GM23338 (cell line): ENCODE measurements at regions not wholly inside any gene's neighbourhood (a gene's known extent, or its start where the extent isn't known, plus 50 kb on each side); places are given as distances from the start of the nearest gene placed in this dataset.

ENCODE experiments used
- ATAC-seq: fragments of 200-7000 bp; cut with Tn5 transposase; 3 replicates; pipeline ENCODE4 v1.9.1; 2020
- DNase-seq: peaks from one replicate; pipeline ENCODE4 v3.0.0-alpha.2; 2015; ENCODE audit warnings: low spot score
- H2AFZ ChIP-seq: fragments of 200-600 bp; sonication (generic); 2 replicates; pipeline ENCODE4 v1.8.0; 2016; ENCODE audit warnings: antibody characterized with exemption, mild to moderate bottlenecking, moderate library complexity
- H3F3A ChIP-seq: fragments of 200-600 bp; sonication (generic); replicated peaks from 2 replicates; pipeline ENCODE4 v1.8.0; 2017; ENCODE audit warnings: antibody characterized with exemption, mixed run types, low read depth
- H3K27ac ChIP-seq: fragments of 200-600 bp; sonication (generic); 2 replicates; pipeline ENCODE4 v1.6.1; 2016; ENCODE audit warnings: low read depth
- H3K27me3 ChIP-seq: fragments of 200-600 bp; sonication (generic); 2 replicates; pipeline ENCODE4 v1.8.0; 2016; ENCODE audit warnings: mild to moderate bottlenecking, mixed run types, moderate library complexity; ENCODE audit not compliant: insufficient read depth
- H3K36me3 ChIP-seq: fragments of 200-600 bp; sonication (generic); 2 replicates; pipeline ENCODE4 v1.8.0; 2016; ENCODE audit warnings: mild to moderate bottlenecking; ENCODE audit not compliant: insufficient read depth
- H3K4me1 ChIP-seq: fragments of 200-600 bp; sonication (generic); 2 replicates; pipeline ENCODE4 v1.8.0; 2016; ENCODE audit warnings: mild to moderate bottlenecking, moderate library complexity; ENCODE audit not compliant: insufficient read depth
- H3K4me2 ChIP-seq: fragments of 200-600 bp; sonication (generic); 2 replicates; pipeline ENCODE4 v1.7.1; 2017; ENCODE audit warnings: mixed run types
- H3K4me3 ChIP-seq: fragments of 200-600 bp; sonication (generic); 2 replicates; pipeline ENCODE4 v1.6.1; 2016; ENCODE audit warnings: mixed run types
- H3K79me2 ChIP-seq: fragments of 200-600 bp; sonication (generic); replicated peaks from 2 replicates; pipeline ENCODE4 v1.8.0; 2017; ENCODE audit warnings: mild to moderate bottlenecking; ENCODE audit not compliant: insufficient read depth
- H3K9me2 ChIP-seq: fragments of 200-600 bp; sonication (generic); 2 replicates; pipeline ENCODE4 v1.8.0; 2017; ENCODE audit not compliant: insufficient read depth
- H4K20me1 ChIP-seq: fragments of 200-600 bp; sonication (generic); replicated peaks from 2 replicates; pipeline ENCODE4 v1.8.0; 2017; ENCODE audit warnings: mild to moderate bottlenecking; ENCODE audit not compliant: insufficient read depth
- H3K27ac Mint-ChIP-seq: 2 replicates; pipeline ENCODE4 v1.8.0; 2020; ENCODE audit warnings: inconsistent platforms, mild to moderate bottlenecking, moderate library complexity, mixed read lengths
- H3K27me3 Mint-ChIP-seq: 3 replicates; pipeline ENCODE4 v1.8.0; 2022; ENCODE audit warnings: low read depth, mild to moderate bottlenecking, moderate library complexity, mixed read lengths, inconsistent platforms; ENCODE audit not compliant: insufficient read depth, poor library complexity
- H3K36me3 Mint-ChIP-seq: 3 replicates; pipeline ENCODE4 v1.8.0; 2021; ENCODE audit warnings: low read depth, mild to moderate bottlenecking, inconsistent platforms, moderate library complexity, mixed read lengths
- H3K4me1 Mint-ChIP-seq: 3 replicates; pipeline ENCODE4 v1.8.0; 2020; ENCODE audit warnings: mild to moderate bottlenecking, inconsistent platforms, mixed read lengths
- H3K4me3 Mint-ChIP-seq: 3 replicates; pipeline ENCODE4 v1.8.0; 2021; ENCODE audit warnings: moderate library complexity, mild to moderate bottlenecking, inconsistent platforms, mixed read lengths
- H3K9me3 Mint-ChIP-seq: 3 replicates; pipeline ENCODE4 v1.8.0; 2020; ENCODE audit warnings: moderate library complexity, mild to moderate bottlenecking, inconsistent platforms, mixed read lengths
- CREB1 ChIP-seq: fragments of 250-450 bp; sonication (Bioruptor Pico); IDR thresholded peaks from 2 replicates; pipeline ENCODE4 v1.5.0; 2020; ENCODE audit warnings: low read depth, mild to moderate bottlenecking, moderate library complexity
- EZH2 ChIP-seq: fragments of 200-600 bp; sonication (generic); IDR thresholded peaks from one replicate; pipeline ENCODE4 v1.8.0; 2017; ENCODE audit warnings: antibody characterized with exemption, mild to moderate bottlenecking, low read depth; ENCODE audit not compliant: unreplicated experiment
- EZH2phosphoT487 ChIP-seq: fragments of 200-600 bp; sonication (generic); IDR thresholded peaks from one replicate; pipeline ENCODE4 v1.8.1; 2018; ENCODE audit warnings: antibody characterized with exemption; ENCODE audit not compliant: unreplicated experiment
- JUNB ChIP-seq: IDR thresholded peaks from one replicate; pipeline ENCODE4 v1.6.1; 2016; ENCODE audit warnings: antibody characterized with exemption; ENCODE audit not compliant: unreplicated experiment
- NANOG ChIP-seq: IDR thresholded peaks from 2 replicates; pipeline ENCODE4 v1.6.1; 2016; ENCODE audit warnings: antibody characterized with exemption, borderline replicate concordance
- POLR2AphosphoS5 ChIP-seq: IDR thresholded peaks from 2 replicates; pipeline ENCODE4 v1.6.1; 2016; ENCODE audit warnings: antibody characterized with exemption, low read depth
- STAT1 ChIP-seq: IDR thresholded peaks from one replicate; pipeline ENCODE4 v1.6.1; 2016; ENCODE audit warnings: antibody characterized with exemption; ENCODE audit not compliant: unreplicated experiment
- ZNF114 ChIP-seq: fragments of 250-450 bp; sonication (Bioruptor Pico); IDR thresholded peaks from 2 replicates; pipeline ENCODE4 v1.5.0; 2020; ENCODE audit warnings: mild to moderate bottlenecking, moderate library complexity
- ZNF331 ChIP-seq: fragments of 250-450 bp; sonication (Bioruptor Pico); IDR thresholded peaks from 2 replicates; pipeline ENCODE4 v1.5.0; 2020; ENCODE audit warnings: low read depth, mild to moderate bottlenecking, moderate library complexity
- TF ChIP-seq, protein P1 (sequence below): fragments of 250-450 bp; sonication (Bioruptor Pico); IDR thresholded peaks from 2 replicates; pipeline ENCODE4 v1.5.0; 2020; ENCODE audit warnings: mild to moderate bottlenecking, moderate library complexity
- TF ChIP-seq, protein P2 (sequence below), 2 experiments: fragments of 200-600 bp in 1 of 2; sonication (generic) in 1 of 2; conservative IDR thresholded peaks; 2 replicates each; pipeline versions ENCODE4 v1.5.1 to v1.6.1; 2016 to 2017; ENCODE audit warnings: antibody characterized with exemption in 2 of 2, low read depth in 2 of 2, mild to moderate bottlenecking in 2 of 2, moderate library complexity in 1 of 2
- TF ChIP-seq, protein P3 (sequence below): IDR thresholded peaks from one replicate; pipeline ENCODE4 v1.6.1; 2018; ENCODE audit warnings: antibody characterized with exemption; ENCODE audit not compliant: unreplicated experiment
- TF ChIP-seq, protein P4 (sequence below): IDR thresholded peaks from 2 replicates; pipeline ENCODE4 v1.6.1; 2016; ENCODE audit warnings: antibody characterized with exemption

DNA sequence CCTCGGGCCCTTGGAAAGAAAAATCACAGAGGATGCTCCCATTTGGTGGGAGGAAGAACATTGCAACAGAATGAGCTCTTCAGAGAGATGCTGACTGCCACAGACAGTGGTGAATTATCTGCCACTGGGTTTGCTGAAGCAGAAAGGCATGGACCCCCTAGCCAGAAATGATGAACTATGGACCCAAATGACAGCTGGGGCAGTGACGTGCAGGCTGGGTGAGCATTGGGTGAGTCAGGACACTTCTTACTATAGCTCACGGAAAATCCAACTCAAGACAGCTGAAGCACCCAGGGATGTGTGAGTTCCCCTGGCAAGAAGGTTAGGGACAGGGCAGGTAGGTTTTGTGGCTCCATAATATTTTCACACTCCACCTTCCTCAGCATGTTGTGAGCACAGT lies 993.2 kb downstream of the BCL11B start (continued):
- TF ChIP-seq EZH2 (no peak), ZNF331 (CRISPR knock-in tag) (no peak), NANOG (no peak), EZH2phosphoT487 (no peak)

DNA sequence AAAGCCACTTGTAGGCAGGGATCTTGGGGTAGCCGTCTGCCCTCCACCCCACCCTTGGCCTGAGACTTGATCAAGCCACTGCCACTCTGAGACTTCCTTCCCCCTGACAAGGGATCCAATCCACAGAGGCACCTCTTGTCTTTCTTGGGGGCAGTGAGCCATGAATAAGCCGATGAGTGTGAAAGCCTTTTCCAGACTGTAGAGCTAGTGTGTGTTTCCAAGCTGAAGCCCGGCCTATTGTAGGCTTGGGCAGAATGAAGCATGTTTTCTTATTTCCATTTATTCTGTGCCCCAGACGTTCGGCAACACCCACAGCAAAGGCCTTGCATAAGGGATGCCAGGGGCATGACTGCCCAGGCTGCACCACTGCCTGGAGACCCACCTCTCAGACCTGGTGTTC lies 991.6 kb downstream of the BCL11B start:
- Mint-ChIP-seq H3K27me3 (no peaks in the 10 kb centered on the region), H3K27ac (no peak overlapping the region), H3K9me3 (peaks cover 5% of the 10 kb centered on the region; the same call in 1 of the 3 replicates), H3K36me3 (no peaks in the 10 kb centered on the region), H3K4me1 (no peaks in the 10 kb centered on the region), H3K4me3 (no peak overlapping the region)
- Histone ChIP-seq H3K79me2 (no peaks in the 10 kb centered on the region), H3K27me3 (no peaks in the 10 kb centered on the region), H2AFZ (no peak overlapping the region), H3K4me2 (no peak overlapping the region), H3F3A (no peaks in the 10 kb centered on the region), H3K36me3 (no peaks in the 10 kb centered on the region), H3K27ac (no peak overlapping the region), H3K4me1 (no peaks in the 10 kb centered on the region), H3K9me2 (0 out of 2 replicates have a peak, but pooled peaks cover 7% of the 10 kb centered on the region), H4K20me1 (no peaks in the 10 kb centered on the region), H3K4me3 (no peak overlapping the region)
- no peak for DNase-seq
- ATAC-seq, result no peak
- no peak for TF ChIP-seq POLR2AphosphoS5
- TF ChIP-seq, protein P1, sequence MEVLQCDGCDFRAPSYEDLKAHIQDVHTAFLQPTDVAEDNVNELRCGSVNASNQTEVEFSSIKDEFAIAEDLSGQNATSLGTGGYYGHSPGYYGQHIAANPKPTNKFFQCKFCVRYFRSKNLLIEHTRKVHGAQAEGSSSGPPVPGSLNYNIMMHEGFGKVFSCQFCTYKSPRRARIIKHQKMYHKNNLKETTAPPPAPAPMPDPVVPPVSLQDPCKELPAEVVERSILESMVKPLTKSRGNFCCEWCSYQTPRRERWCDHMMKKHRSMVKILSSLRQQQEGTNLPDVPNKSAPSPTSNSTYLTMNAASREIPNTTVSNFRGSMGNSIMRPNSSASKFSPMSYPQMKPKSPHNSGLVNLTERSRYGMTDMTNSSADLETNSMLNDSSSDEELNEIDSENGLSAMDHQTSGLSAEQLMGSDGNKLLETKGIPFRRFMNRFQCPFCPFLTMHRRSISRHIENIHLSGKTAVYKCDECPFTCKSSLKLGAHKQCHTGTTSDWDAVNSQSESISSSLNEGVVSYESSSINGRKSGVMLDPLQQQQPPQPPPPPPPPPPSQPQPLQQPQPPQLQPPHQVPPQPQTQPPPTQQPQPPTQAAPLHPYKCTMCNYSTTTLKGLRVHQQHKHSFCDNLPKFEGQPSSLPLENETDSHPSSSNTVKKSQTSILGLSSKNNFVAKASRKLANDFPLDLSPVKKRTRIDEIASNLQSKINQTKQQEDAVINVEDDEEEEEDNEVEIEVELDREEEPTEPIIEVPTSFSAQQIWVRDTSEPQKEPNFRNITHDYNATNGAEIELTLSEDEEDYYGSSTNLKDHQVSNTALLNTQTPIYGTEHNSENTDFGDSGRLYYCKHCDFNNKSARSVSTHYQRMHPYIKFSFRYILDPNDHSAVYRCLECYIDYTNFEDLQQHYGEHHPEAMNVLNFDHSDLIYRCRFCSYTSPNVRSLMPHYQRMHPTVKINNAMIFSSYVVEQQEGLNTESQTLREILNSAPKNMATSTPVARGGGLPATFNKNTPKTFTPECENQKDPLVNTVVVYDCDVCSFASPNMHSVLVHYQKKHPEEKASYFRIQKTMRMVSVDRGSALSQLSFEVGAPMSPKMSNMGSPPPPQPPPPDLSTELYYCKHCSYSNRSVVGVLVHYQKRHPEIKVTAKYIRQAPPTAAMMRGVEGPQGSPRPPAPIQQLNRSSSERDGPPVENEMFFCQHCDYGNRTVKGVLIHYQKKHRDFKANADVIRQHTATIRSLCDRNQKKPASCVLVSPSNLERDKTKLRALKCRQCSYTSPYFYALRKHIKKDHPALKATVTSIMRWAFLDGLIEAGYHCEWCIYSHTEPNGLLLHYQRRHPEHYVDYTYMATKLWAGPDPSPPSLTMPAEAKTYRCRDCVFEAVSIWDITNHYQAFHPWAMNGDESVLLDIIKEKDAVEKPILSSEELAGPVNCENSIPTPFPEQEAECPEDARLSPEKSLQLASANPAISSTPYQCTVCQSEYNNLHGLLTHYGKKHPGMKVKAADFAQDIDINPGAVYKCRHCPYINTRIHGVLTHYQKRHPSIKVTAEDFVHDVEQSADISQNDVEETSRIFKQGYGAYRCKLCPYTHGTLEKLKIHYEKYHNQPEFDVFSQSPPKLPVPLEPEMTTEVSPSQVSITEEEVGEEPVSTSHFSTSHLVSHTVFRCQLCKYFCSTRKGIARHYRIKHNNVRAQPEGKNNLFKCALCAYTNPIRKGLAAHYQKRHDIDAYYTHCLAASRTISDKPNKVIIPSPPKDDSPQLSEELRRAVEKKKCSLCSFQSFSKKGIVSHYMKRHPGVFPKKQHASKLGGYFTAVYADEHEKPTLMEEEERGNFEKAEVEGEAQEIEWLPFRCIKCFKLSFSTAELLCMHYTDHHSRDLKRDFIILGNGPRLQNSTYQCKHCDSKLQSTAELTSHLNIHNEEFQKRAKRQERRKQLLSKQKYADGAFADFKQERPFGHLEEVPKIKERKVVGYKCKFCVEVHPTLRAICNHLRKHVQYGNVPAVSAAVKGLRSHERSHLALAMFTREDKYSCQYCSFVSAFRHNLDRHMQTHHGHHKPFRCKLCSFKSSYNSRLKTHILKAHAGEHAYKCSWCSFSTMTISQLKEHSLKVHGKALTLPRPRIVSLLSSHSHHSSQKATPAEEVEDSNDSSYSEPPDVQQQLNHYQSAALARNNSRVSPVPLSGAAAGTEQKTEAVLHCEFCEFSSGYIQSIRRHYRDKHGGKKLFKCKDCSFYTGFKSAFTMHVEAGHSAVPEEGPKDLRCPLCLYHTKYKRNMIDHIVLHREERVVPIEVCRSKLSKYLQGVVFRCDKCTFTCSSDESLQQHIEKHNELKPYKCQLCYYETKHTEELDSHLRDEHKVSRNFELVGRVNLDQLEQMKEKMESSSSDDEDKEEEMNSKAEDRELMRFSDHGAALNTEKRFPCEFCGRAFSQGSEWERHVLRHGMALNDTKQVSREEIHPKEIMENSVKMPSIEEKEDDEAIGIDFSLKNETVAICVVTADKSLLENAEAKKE, result no peak
- no peak for TF ChIP-seq ZNF114 (CRISPR knock-in tag)
- TF ChIP-seq, protein P2, sequence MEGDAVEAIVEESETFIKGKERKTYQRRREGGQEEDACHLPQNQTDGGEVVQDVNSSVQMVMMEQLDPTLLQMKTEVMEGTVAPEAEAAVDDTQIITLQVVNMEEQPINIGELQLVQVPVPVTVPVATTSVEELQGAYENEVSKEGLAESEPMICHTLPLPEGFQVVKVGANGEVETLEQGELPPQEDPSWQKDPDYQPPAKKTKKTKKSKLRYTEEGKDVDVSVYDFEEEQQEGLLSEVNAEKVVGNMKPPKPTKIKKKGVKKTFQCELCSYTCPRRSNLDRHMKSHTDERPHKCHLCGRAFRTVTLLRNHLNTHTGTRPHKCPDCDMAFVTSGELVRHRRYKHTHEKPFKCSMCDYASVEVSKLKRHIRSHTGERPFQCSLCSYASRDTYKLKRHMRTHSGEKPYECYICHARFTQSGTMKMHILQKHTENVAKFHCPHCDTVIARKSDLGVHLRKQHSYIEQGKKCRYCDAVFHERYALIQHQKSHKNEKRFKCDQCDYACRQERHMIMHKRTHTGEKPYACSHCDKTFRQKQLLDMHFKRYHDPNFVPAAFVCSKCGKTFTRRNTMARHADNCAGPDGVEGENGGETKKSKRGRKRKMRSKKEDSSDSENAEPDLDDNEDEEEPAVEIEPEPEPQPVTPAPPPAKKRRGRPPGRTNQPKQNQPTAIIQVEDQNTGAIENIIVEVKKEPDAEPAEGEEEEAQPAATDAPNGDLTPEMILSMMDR (conservative IDR thresholded peaks at IDR 0.05; ENCODE audit: low read depth in 2 of 2), result no peak
- TF ChIP-seq, protein P3, sequence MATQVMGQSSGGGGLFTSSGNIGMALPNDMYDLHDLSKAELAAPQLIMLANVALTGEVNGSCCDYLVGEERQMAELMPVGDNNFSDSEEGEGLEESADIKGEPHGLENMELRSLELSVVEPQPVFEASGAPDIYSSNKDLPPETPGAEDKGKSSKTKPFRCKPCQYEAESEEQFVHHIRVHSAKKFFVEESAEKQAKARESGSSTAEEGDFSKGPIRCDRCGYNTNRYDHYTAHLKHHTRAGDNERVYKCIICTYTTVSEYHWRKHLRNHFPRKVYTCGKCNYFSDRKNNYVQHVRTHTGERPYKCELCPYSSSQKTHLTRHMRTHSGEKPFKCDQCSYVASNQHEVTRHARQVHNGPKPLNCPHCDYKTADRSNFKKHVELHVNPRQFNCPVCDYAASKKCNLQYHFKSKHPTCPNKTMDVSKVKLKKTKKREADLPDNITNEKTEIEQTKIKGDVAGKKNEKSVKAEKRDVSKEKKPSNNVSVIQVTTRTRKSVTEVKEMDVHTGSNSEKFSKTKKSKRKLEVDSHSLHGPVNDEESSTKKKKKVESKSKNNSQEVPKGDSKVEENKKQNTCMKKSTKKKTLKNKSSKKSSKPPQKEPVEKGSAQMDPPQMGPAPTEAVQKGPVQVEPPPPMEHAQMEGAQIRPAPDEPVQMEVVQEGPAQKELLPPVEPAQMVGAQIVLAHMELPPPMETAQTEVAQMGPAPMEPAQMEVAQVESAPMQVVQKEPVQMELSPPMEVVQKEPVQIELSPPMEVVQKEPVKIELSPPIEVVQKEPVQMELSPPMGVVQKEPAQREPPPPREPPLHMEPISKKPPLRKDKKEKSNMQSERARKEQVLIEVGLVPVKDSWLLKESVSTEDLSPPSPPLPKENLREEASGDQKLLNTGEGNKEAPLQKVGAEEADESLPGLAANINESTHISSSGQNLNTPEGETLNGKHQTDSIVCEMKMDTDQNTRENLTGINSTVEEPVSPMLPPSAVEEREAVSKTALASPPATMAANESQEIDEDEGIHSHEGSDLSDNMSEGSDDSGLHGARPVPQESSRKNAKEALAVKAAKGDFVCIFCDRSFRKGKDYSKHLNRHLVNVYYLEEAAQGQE, result no peak
- TF ChIP-seq CREB1, result no peak
- no peak for TF ChIP-seq STAT1
- TF ChIP-seq, protein P4, sequence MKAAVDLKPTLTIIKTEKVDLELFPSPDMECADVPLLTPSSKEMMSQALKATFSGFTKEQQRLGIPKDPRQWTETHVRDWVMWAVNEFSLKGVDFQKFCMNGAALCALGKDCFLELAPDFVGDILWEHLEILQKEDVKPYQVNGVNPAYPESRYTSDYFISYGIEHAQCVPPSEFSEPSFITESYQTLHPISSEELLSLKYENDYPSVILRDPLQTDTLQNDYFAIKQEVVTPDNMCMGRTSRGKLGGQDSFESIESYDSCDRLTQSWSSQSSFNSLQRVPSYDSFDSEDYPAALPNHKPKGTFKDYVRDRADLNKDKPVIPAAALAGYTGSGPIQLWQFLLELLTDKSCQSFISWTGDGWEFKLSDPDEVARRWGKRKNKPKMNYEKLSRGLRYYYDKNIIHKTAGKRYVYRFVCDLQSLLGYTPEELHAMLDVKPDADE, result no peak
- no peak for TF ChIP-seq EZH2
- TF ChIP-seq JUNB, result no peak
- no peak for TF ChIP-seq NANOG
- TF ChIP-seq ZNF331 (CRISPR knock-in tag), result no peak
- TF ChIP-seq EZH2phosphoT487, result no peak
